Panc1 (cell line): ENCODE measurements at regions not wholly inside any gene's neighbourhood (a gene's known extent, or its start where the extent isn't known, plus 50 kb on each side); places are given as distances from the start of the nearest gene placed in this dataset.

Experiments used
- ATAC-seq: fragments of 200-7000 bp; cut with Tn5 transposase; 2 replicates; pipeline ENCODE4 v1.9.1; 2020; ENCODE audit warnings: mild to moderate bottlenecking, moderate library complexity
- BruUV-seq: library from RNA; stranded (reverse); fragments of 400-500 nt; replicated peaks from 2 replicates; lab custom pipeline; 2021; lab: Mats Ljungman, UMichigan
- CTCF ChIA-PET: fragments of 300-600 bp; sonication (Branson Sonifier 250); formaldehyde crosslinking; loops from one replicate; lab custom pipeline; 2022; ENCODE audit warnings: antibody characterized with exemption; lab: Charles Lee
- POLR2A ChIA-PET: fragments of 300-600 bp; sonication (Branson Sonifier 250); formaldehyde crosslinking; loops from one replicate; lab custom pipeline; 2022; ENCODE audit warnings: antibody characterized with exemption; lab: Charles Lee
- DNase-seq: peaks from one replicate; pipeline ENCODE4 v3.0.0-alpha.2; 2010; ENCODE audit warnings: low read depth, low spot score
- H3K27ac ChIP-seq: 2 replicates; pipeline ENCODE4 v1.5.1; 2011; ENCODE audit warnings: mild to moderate bottlenecking, low read length, inconsistent platforms
- H3K27me3 ChIP-seq: fragments of 200-500 bp; sonication (Bioruptor generic); 2 replicates; pipeline ENCODE4 v1.6.0; 2014; ENCODE audit warnings: low read length, inconsistent platforms; ENCODE audit not compliant: control insufficient read depth, insufficient read depth
- H3K36me3 ChIP-seq: fragments of 200-500 bp; sonication (Bioruptor generic); 2 replicates; pipeline ENCODE4 v1.5.1; 2014; ENCODE audit warnings: inconsistent platforms, mild to moderate bottlenecking, low read length, moderate library complexity; ENCODE audit not compliant: control insufficient read depth, insufficient read depth
- H3K4me1 ChIP-seq: 2 replicates; pipeline ENCODE4 v1.5.1; 2011; ENCODE audit warnings: inconsistent platforms, mild to moderate bottlenecking, low read length, moderate library complexity; ENCODE audit not compliant: control insufficient read depth, insufficient read depth
- H3K4me3 ChIP-seq, 2 experiments: 2 replicates each; pipeline ENCODE4 v1.5.1; 2011 to 2012; ENCODE audit warnings: low read depth in 2 of 2, low read length in 2 of 2, mild to moderate bottlenecking in 2 of 2, inconsistent platforms in 1 of 2, moderate library complexity in 1 of 2
- H3K9me3 ChIP-seq: fragments of 200-500 bp; sonication (Bioruptor generic); 2 replicates; pipeline ENCODE4 v1.5.1; 2014; ENCODE audit warnings: low read depth, mild to moderate bottlenecking, inconsistent platforms, low read length, moderate library complexity; ENCODE audit not compliant: control insufficient read depth, insufficient read depth
- POLR2AphosphoS5 ChIP-seq: IDR thresholded peaks from 2 replicates; pipeline ENCODE4 v1.6.1; 2012; ENCODE audit warnings: mild to moderate bottlenecking, low read depth, low read length, moderate library complexity
- SIN3A ChIP-seq: IDR thresholded peaks from 2 replicates; pipeline ENCODE4 v1.6.1; 2012; ENCODE audit warnings: low read depth, mild to moderate bottlenecking, low read length, moderate library complexity, borderline replicate concordance; ENCODE audit not compliant: insufficient read depth
- TCF7L2 ChIP-seq: IDR thresholded peaks from 2 replicates; pipeline ENCODE4 v1.6.1; 2011; ENCODE audit warnings: mild to moderate bottlenecking, low read depth, low read length, inconsistent platforms
- in situ Hi-C: cut with HindIII; loops from 2 replicates; pipeline ENCODE4 v1.10.0; 2016; ENCODE audit warnings: low sequenced_read_pairs, low pct_unique_long_range_greater_than_20kb
- intact Hi-C: fragments of 100-400 bp; cut with micrococcal nuclease; formaldehyde crosslinking; loops from one replicate; pipeline ENCODE4 v1.10.0; 2022; ENCODE audit not compliant: unreplicated experiment
- TF ChIP-seq, protein P1 (sequence below): fragments of 450-650 bp; IDR thresholded peaks from 2 replicates; pipeline ENCODE4 v1.5.1; 2017; ENCODE audit warnings: mild to moderate bottlenecking
- TF ChIP-seq, protein P2 (sequence below), 2 experiments: IDR thresholded peaks; 2 replicates each; pipeline ENCODE4 v1.6.1; 2011 to 2012; ENCODE audit warnings: low read depth in 2 of 2, control low read depth in 1 of 2, low read length in 1 of 2, mild to moderate bottlenecking in 1 of 2, moderate library complexity in 1 of 2; ENCODE audit not compliant: insufficient read depth in 1 of 2

DNA sequence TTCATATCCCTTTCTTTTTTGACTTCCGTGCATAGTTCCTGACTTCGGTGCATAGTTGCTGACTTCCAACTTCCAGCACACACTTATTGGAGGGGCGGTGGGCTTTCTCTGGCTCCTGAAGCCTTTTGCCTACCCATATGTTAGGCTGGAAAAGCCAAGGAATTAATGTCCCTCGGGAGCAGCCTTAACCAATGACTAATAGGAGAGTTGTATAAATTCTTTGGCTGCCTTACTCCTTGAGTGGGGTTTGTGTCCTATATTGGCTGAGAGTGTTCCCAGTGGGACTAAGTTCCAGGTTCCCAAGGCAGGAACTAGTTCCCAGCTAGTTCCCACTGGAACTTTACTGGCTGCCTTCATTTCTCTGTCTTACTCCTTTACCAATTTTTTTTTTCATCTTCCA is 105.7 kb downstream of the ZNF326 start:
- TF ChIP-seq, protein P1, sequence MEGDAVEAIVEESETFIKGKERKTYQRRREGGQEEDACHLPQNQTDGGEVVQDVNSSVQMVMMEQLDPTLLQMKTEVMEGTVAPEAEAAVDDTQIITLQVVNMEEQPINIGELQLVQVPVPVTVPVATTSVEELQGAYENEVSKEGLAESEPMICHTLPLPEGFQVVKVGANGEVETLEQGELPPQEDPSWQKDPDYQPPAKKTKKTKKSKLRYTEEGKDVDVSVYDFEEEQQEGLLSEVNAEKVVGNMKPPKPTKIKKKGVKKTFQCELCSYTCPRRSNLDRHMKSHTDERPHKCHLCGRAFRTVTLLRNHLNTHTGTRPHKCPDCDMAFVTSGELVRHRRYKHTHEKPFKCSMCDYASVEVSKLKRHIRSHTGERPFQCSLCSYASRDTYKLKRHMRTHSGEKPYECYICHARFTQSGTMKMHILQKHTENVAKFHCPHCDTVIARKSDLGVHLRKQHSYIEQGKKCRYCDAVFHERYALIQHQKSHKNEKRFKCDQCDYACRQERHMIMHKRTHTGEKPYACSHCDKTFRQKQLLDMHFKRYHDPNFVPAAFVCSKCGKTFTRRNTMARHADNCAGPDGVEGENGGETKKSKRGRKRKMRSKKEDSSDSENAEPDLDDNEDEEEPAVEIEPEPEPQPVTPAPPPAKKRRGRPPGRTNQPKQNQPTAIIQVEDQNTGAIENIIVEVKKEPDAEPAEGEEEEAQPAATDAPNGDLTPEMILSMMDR: no peak
- no peak for TF ChIP-seq TCF7L2
- TF ChIP-seq, protein P2, sequence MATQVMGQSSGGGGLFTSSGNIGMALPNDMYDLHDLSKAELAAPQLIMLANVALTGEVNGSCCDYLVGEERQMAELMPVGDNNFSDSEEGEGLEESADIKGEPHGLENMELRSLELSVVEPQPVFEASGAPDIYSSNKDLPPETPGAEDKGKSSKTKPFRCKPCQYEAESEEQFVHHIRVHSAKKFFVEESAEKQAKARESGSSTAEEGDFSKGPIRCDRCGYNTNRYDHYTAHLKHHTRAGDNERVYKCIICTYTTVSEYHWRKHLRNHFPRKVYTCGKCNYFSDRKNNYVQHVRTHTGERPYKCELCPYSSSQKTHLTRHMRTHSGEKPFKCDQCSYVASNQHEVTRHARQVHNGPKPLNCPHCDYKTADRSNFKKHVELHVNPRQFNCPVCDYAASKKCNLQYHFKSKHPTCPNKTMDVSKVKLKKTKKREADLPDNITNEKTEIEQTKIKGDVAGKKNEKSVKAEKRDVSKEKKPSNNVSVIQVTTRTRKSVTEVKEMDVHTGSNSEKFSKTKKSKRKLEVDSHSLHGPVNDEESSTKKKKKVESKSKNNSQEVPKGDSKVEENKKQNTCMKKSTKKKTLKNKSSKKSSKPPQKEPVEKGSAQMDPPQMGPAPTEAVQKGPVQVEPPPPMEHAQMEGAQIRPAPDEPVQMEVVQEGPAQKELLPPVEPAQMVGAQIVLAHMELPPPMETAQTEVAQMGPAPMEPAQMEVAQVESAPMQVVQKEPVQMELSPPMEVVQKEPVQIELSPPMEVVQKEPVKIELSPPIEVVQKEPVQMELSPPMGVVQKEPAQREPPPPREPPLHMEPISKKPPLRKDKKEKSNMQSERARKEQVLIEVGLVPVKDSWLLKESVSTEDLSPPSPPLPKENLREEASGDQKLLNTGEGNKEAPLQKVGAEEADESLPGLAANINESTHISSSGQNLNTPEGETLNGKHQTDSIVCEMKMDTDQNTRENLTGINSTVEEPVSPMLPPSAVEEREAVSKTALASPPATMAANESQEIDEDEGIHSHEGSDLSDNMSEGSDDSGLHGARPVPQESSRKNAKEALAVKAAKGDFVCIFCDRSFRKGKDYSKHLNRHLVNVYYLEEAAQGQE (IDR thresholded peaks at IDR 0.05; ENCODE audit: insufficient read depth in 1 of 2, low read depth in 2 of 2, low read length in 1 of 2): no peak
- no peak for TF ChIP-seq SIN3A
- no peak for TF ChIP-seq POLR2AphosphoS5
- no TSS peak for BruUV-seq
- ChIA-PET POLR2A (no interaction called here), CTCF (no interaction called here)
- DNase-seq (no peak), ATAC-seq (no peak)
- Histone ChIP-seq H3K36me3 (no peaks in the 10 kb centered on the region), H3K27me3 (0 out of 2 replicates have a peak, but pooled peaks cover 4% of the 10 kb centered on the region), H3K4me1 (no peaks in the 10 kb centered on the region), H3K9me3 (no peaks in the 10 kb centered on the region), H3K4me3 (no peak overlapping the region), H3K27ac (no peak overlapping the region)
- in situ Hi-C loops (no loop called here), intact Hi-C loops (no loop called here)

DNA sequence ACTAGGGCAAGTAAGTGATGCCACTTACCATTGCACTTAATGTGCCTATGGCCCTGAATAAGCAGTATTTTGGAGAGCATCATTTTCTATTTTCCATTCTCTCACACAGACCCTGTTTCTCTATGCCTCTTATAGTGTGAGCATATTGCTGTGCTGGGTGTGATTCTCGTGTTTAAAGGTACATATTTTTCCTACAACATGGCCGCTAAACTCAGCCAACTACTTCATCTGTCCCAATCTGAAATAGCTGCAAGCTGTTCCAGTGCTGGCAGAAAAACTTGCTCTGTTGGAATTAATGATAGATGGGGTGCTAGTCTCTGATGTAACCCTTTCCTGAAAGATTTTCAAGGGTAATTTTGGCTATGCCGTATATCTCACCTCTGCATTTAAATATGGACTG is 97.5 kb downstream of the ZNF326 start:
- Histone ChIP-seq H3K4me3 (no peak overlapping the region), H3K9me3 (no peaks in the 10 kb centered on the region), H3K27me3 (peaks cover 28% of the 10 kb centered on the region), H3K27ac (no peak overlapping the region), H3K4me1 (no peaks in the 10 kb centered on the region), H3K36me3 (no peaks in the 10 kb centered on the region)
- in situ Hi-C loops (no loop called here), intact Hi-C loops (no loop called here)
- CTCF ChIA-PET: no interaction called here
- DNase-seq (no peak), ATAC-seq (no peak)
- no TSS peak for BruUV-seq
- POLR2A ChIA-PET: no interaction called here
- TF ChIP-seq TCF7L2 (no peak), SIN3A (no peak), POLR2AphosphoS5 (no peak)
- TF ChIP-seq, protein P1: no peak
- TF ChIP-seq, protein P2 (IDR thresholded peaks at IDR 0.05; ENCODE audit: insufficient read depth in 1 of 2, low read depth in 2 of 2, low read length in 1 of 2): no peak
